Loucy (cell line): ENCODE measurements at regions not wholly inside any gene's neighbourhood (a gene's known extent, or its start where the extent isn't known, plus 50 kb on each side); places are given as distances from the start of the nearest gene placed in this dataset.

Experiments
- H2AFZ ChIP-seq: fragments of 200-600 bp; sonication (generic); 2 replicates; pipeline ENCODE4 v1.6.0; 2016; ENCODE audit warnings: antibody characterized with exemption, mild to moderate bottlenecking, low read length, moderate library complexity
- H3F3A ChIP-seq: fragments of 200-600 bp; 2 replicates; pipeline ENCODE4 v1.6.0; 2016; ENCODE audit warnings: antibody characterized with exemption, low read depth, mild to moderate bottlenecking
- H3K27me3 ChIP-seq: fragments of 200-600 bp; sonication (generic); 2 replicates; pipeline ENCODE4 v1.6.1; 2014; ENCODE audit warnings: low read length, mild to moderate bottlenecking; ENCODE audit not compliant: insufficient read depth, poor library complexity, severe bottlenecking
- H3K36me3 ChIP-seq: fragments of 200-600 bp; sonication (generic); 2 replicates; pipeline ENCODE4 v1.6.1; 2016; ENCODE audit warnings: low read length; ENCODE audit not compliant: insufficient read depth
- H3K4me1 ChIP-seq: fragments of 200-600 bp; sonication (generic); 2 replicates; pipeline ENCODE4 v1.5.1; 2014; ENCODE audit warnings: low read length, mild to moderate bottlenecking; ENCODE audit not compliant: insufficient read depth, poor library complexity, severe bottlenecking
- H3K4me2 ChIP-seq: fragments of 200-600 bp; sonication (generic); 2 replicates; pipeline ENCODE4 v1.6.0; 2014; ENCODE audit warnings: antibody characterized with exemption, low read length, low read depth, mild to moderate bottlenecking; ENCODE audit not compliant: poor library complexity, severe bottlenecking
- H3K4me3 ChIP-seq: fragments of 200-600 bp; sonication (generic); 2 replicates; pipeline ENCODE4 v1.5.1; 2014; ENCODE audit warnings: low read length, mild to moderate bottlenecking, mixed read lengths; ENCODE audit not compliant: poor library complexity, severe bottlenecking
- H3K79me2 ChIP-seq: fragments of 200-600 bp; sonication (generic); 2 replicates; pipeline ENCODE4 v1.6.1; 2014; ENCODE audit warnings: low read length; ENCODE audit not compliant: insufficient read depth
- H3K9ac ChIP-seq: fragments of 200-600 bp; sonication (generic); 2 replicates; pipeline ENCODE4 v1.6.0; 2014; ENCODE audit warnings: mild to moderate bottlenecking, low read depth, low read length, moderate library complexity; ENCODE audit not compliant: poor library complexity, severe bottlenecking
- H3K9me2 ChIP-seq: fragments of 200-600 bp; sonication (generic); replicated peaks from 2 replicates; pipeline ENCODE4 v1.6.1; 2016; ENCODE audit warnings: low read depth, low read length, mixed read lengths
- H3K9me3 ChIP-seq: fragments of 200-600 bp; sonication (generic); 2 replicates; pipeline ENCODE4 v1.6.1; 2014; ENCODE audit warnings: mild to moderate bottlenecking, antibody characterized with exemption, low read length, low read depth; ENCODE audit not compliant: insufficient read depth
- H4K20me1 ChIP-seq: fragments of 200-600 bp; sonication (generic); 2 replicates; pipeline ENCODE4 v1.6.0; 2014; ENCODE audit warnings: antibody characterized with exemption, low read length, mild to moderate bottlenecking; ENCODE audit not compliant: insufficient read depth, poor library complexity, severe bottlenecking
- CTCF ChIP-seq: fragments of 200-600 bp; sonication (generic); conservative IDR thresholded peaks from 2 replicates; pipeline ENCODE4 v1.5.1; 2014; ENCODE audit warnings: mild to moderate bottlenecking, antibody characterized with exemption, low read length
- EZH2phosphoT487 ChIP-seq: fragments of 200-600 bp; IDR thresholded peaks from 2 replicates; pipeline ENCODE4 v1.6.1; 2018; ENCODE audit warnings: antibody characterized with exemption, mild to moderate bottlenecking, moderate library complexity, borderline replicate concordance

GRCh38 chr15:46331546-46331945, 696.7 kb downstream of the SQOR start:
- H3K4me1 ChIP-seq, result no peaks in the 10 kb centered on the region
- H3K9ac ChIP-seq, result no peak overlapping the region
- TF ChIP-seq CTCF (no peak), EZH2phosphoT487 (no peak)
- H3K4me3 ChIP-seq, result no peak overlapping the region
- H3K9me3 ChIP-seq, result no peaks in the 10 kb centered on the region
- no peak overlapping the region for H3K4me2 ChIP-seq
- no peaks in the 10 kb centered on the region for H3K79me2 ChIP-seq
- H3K36me3 ChIP-seq, result no peaks in the 10 kb centered on the region
- H2AFZ ChIP-seq, result no peak overlapping the region
- H4K20me1 ChIP-seq, result no peaks in the 10 kb centered on the region
- no peaks in the 10 kb centered on the region for H3F3A ChIP-seq
- no peaks in the 10 kb centered on the region for H3K9me2 ChIP-seq
- no peaks in the 10 kb centered on the region for H3K27me3 ChIP-seq

DNA sequence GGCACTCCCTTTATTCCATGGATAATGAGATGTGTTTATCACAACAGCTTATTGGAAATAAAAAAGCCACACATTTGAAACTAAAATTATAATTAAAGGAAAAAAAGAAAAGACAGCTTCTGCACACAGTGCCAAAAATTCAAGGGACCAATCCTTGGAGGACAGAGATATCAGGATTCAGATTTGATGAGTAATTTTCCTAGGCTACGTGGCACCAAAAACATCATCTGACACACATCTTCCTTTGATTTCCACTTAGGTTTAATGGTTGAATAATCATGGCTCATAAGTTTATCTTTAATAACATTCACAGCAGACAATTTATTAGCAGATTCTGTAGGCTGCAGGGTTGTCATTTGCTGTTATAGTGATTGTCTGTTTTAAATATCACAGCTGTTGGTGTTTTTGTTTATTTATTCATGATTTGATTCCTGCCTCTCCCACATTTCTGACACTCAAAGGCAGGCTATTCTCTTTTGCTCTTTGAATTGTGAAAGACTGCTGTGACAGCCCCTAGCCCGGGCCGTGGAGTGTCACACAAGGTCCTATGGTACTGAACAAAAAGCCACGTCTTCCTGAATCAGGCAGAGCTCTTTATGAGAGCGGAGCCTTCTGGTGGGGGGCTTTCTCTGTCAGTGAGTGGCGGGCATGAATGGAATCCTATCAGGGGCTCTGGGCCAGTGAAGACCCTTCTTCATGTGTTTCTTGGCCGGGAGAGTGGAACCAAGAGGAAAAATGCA, 708.5 kb downstream of the SQOR start:
- Histone ChIP-seq H3K9me3 (no peaks in the 10 kb centered on the region), H2AFZ (no peak overlapping the region), H3K27me3 (no peaks in the 10 kb centered on the region), H3K4me3 (no peak overlapping the region), H4K20me1 (no peaks in the 10 kb centered on the region), H3K36me3 (no peaks in the 10 kb centered on the region), H3K9me2 (no peaks in the 10 kb centered on the region; the same call in 1 of the 2 replicates), H3K4me1 (no peaks in the 10 kb centered on the region), H3F3A (no peaks in the 10 kb centered on the region), H3K4me2 (no peak overlapping the region), H3K79me2 (no peaks in the 10 kb centered on the region), H3K9ac (no peak overlapping the region)
- TF ChIP-seq EZH2phosphoT487 (no peak), CTCF (no peak)

GRCh38 chr15:46344115-46344724, 709.4 kb downstream of the SQOR start:
- Histone ChIP-seq H2AFZ (no peak overlapping the region), H3K79me2 (no peaks in the 10 kb centered on the region), H3K36me3 (no peaks in the 10 kb centered on the region), H3K4me3 (no peak overlapping the region), H3F3A (no peaks in the 10 kb centered on the region), H3K9me3 (no peaks in the 10 kb centered on the region), H3K9me2 (no peaks in the 10 kb centered on the region; the same call in 1 of the 2 replicates), H3K9ac (no peak overlapping the region), H3K27me3 (no peaks in the 10 kb centered on the region), H3K4me2 (no peak overlapping the region), H3K4me1 (no peaks in the 10 kb centered on the region), H4K20me1 (no peaks in the 10 kb centered on the region)
- TF ChIP-seq EZH2phosphoT487 (no peak), CTCF (no peak)
